ENCODE measurements at regions not wholly inside any gene's neighbourhood (a gene's known extent, or its start where the extent isn't known, plus 50 kb on each side); places are given as distances from the start of the nearest gene placed in this dataset.

- no peaks in the 10 kb centered on the region for H3K27me3 ChIP-seq (ENCODE audit: low read depth, low read length)
- H3K4me3 ChIP-seq (ENCODE audit: low read length) = no peak overlapping the region
Observed at GRCh38 chr5:138660051-138660572, 84.9 kb upstream of the HSPA9 start.

GRCh38 chr5:138659561-138659960 is 84.4 kb upstream of the HSPA9 start:
- no peaks in the 10 kb centered on the region for H3K27me3 ChIP-seq (ENCODE audit: low read depth, low read length)
- H3K79me2 ChIP-seq (ENCODE audit: low read length) = no peaks in the 10 kb centered on the region
- no peak overlapping the region for H3K9ac ChIP-seq (ENCODE audit: low read length)
- H4K20me1 ChIP-seq (ENCODE audit: insufficient read depth, low read length) = no peaks in the 10 kb centered on the region
- H3K4me2 ChIP-seq (ENCODE audit: low read length) = no peak overlapping the region
- H3K9me3 ChIP-seq (ENCODE audit: insufficient read depth, low read length) = no peaks in the 10 kb centered on the region
- TF ChIP-seq EZH2phosphoT487 (IDR thresholded peaks at IDR 0.05; ENCODE audit: low read depth) = no peak
- peaks cover 17% of the 10 kb centered on the region for H3K4me1 ChIP-seq (ENCODE audit: low read length)
- H3K36me3 ChIP-seq (replicated peaks; ENCODE audit: low read depth, low read length) = no peaks in the 10 kb centered on the region
- H2AFZ ChIP-seq (ENCODE audit: low read depth, low read length) = no peak overlapping the region
- no peak overlapping the region for H3K27ac ChIP-seq (ENCODE audit: low read length)
- no peak overlapping the region for H3K4me3 ChIP-seq (ENCODE audit: low read length)

More at GRCh38 chr5:138660051-138660572, 84.9 kb upstream of the HSPA9 start:
- TF ChIP-seq CTCF (IDR thresholded peaks at IDR 0.05; ENCODE audit: low read depth, low read length) (no peak), EZH2phosphoT487 (IDR thresholded peaks at IDR 0.05; ENCODE audit: low read depth) (no peak)
- peaks cover 14% of the 10 kb centered on the region for H3K4me1 ChIP-seq (ENCODE audit: low read length)
- H3K9ac ChIP-seq (ENCODE audit: low read length) = no peak overlapping the region
- H2AFZ ChIP-seq (ENCODE audit: low read depth, low read length) = no peak overlapping the region
- no peaks in the 10 kb centered on the region for H3K36me3 ChIP-seq (replicated peaks; ENCODE audit: low read depth, low read length)
- no peaks in the 10 kb centered on the region for H3K79me2 ChIP-seq (ENCODE audit: low read length)
- H3K4me2 ChIP-seq (ENCODE audit: low read length) = no peak overlapping the region
- no peaks in the 10 kb centered on the region for H3K9me3 ChIP-seq (ENCODE audit: insufficient read depth, low read length)
- no peaks in the 10 kb centered on the region for H4K20me1 ChIP-seq (ENCODE audit: insufficient read depth, low read length)
- H3K27ac ChIP-seq (ENCODE audit: low read length) = no peak overlapping the region

- no peak overlapping the region for H3K4me3 ChIP-seq (ENCODE audit: low read length)
- no peaks in the 10 kb centered on the region for H3K36me3 ChIP-seq (replicated peaks; ENCODE audit: low read depth, low read length)
- peaks cover 21% of the 10 kb centered on the region for H3K4me1 ChIP-seq (ENCODE audit: low read length)
- H3K79me2 ChIP-seq (ENCODE audit: low read length) = no peaks in the 10 kb centered on the region
- H4K20me1 ChIP-seq (ENCODE audit: insufficient read depth, low read length) = no peaks in the 10 kb centered on the region
- H3K9ac ChIP-seq (ENCODE audit: low read length) = no peak overlapping the region
- H3K27me3 ChIP-seq (ENCODE audit: low read depth, low read length) = no peaks in the 10 kb centered on the region
- H3K9me3 ChIP-seq (ENCODE audit: insufficient read depth, low read length) = no peaks in the 10 kb centered on the region
- no peak overlapping the region for H3K4me2 ChIP-seq (ENCODE audit: low read length)
- H2AFZ ChIP-seq (ENCODE audit: low read depth, low read length) = no peak overlapping the region
- no peak overlapping the region for H3K27ac ChIP-seq (ENCODE audit: low read length)
- TF ChIP-seq CTCF (IDR thresholded peaks at IDR 0.05; ENCODE audit: low read depth, low read length) (no peak), EZH2phosphoT487 (IDR thresholded peaks at IDR 0.05; ENCODE audit: low read depth) (no peak)
Observed at GRCh38 chr5:138659121-138659520, 83.9 kb upstream of the HSPA9 start.

GRCh38 chr5:138658676-138659075 is 83.5 kb upstream of the HSPA9 start:
- Histone ChIP-seq H3K36me3 (replicated peaks; ENCODE audit: low read depth, low read length) (no peaks in the 10 kb centered on the region), H3K4me2 (ENCODE audit: low read length) (no peak overlapping the region), H4K20me1 (ENCODE audit: insufficient read depth, low read length) (no peaks in the 10 kb centered on the region), H3K4me3 (ENCODE audit: low read length) (no peak overlapping the region), H3K9me3 (ENCODE audit: insufficient read depth, low read length) (no peaks in the 10 kb centered on the region), H3K27ac (ENCODE audit: low read length) (no peak overlapping the region), H3K4me1 (ENCODE audit: low read length) (peaks cover 25% of the 10 kb centered on the region), H3K27me3 (ENCODE audit: low read depth, low read length) (no peaks in the 10 kb centered on the region), H3K9ac (ENCODE audit: low read length) (no peak overlapping the region), H3K79me2 (ENCODE audit: low read length) (no peaks in the 10 kb centered on the region), H2AFZ (ENCODE audit: low read depth, low read length) (no peak overlapping the region)
- TF ChIP-seq EZH2phosphoT487 (IDR thresholded peaks at IDR 0.05; ENCODE audit: low read depth) = no peak

GRCh38 chr5:138657360-138657759 is 82.2 kb upstream of the HSPA9 start:
- peaks cover 16% of the 10 kb centered on the region for H3K4me1 ChIP-seq (ENCODE audit: low read length)
- H3K79me2 ChIP-seq (ENCODE audit: low read length) = no peaks in the 10 kb centered on the region
- H2AFZ ChIP-seq (ENCODE audit: low read depth, low read length) = no peak overlapping the region
- H3K36me3 ChIP-seq (replicated peaks; ENCODE audit: low read depth, low read length) = no peaks in the 10 kb centered on the region
- no peaks in the 10 kb centered on the region for H3K9me3 ChIP-seq (ENCODE audit: insufficient read depth, low read length)
- H4K20me1 ChIP-seq (ENCODE audit: insufficient read depth, low read length) = no peaks in the 10 kb centered on the region
- no peak overlapping the region for H3K4me2 ChIP-seq (ENCODE audit: low read length)
- H3K27me3 ChIP-seq (ENCODE audit: low read depth, low read length) = peaks cover 2% of the 10 kb centered on the region; the same call in 1 of the 2 replicates
- no peak overlapping the region for H3K4me3 ChIP-seq (ENCODE audit: low read length)
- no peak overlapping the region for H3K27ac ChIP-seq (ENCODE audit: low read length)
- TF ChIP-seq EZH2phosphoT487 (IDR thresholded peaks at IDR 0.05; ENCODE audit: low read depth) (no peak), CTCF (IDR thresholded peaks at IDR 0.05; ENCODE audit: low read depth, low read length) (no peak)
- H3K9ac ChIP-seq (ENCODE audit: low read length) = no peak overlapping the region

Data from OCI-LY3 (cell line).